ENCODE measurements at regions not wholly inside any gene's neighbourhood (a gene's known extent, or its start where the extent isn't known, plus 50 kb on each side); places are given as distances from the start of the nearest gene placed in this dataset.

GRCh38 chr5:3145641-3146040 lies 394.2 kb upstream of the IRX2 start:
- H3K4me3 ChIP-seq (replicated peaks in 1 of 2; ENCODE audit: low read depth in 2 of 2, low read length in 2 of 2) = no peak overlapping the region
- no peak for DNase-seq (ENCODE audit: low read depth in 2 of 2)
- no peak for TF ChIP-seq CTCF (IDR thresholded peaks at IDR 0.05; ENCODE audit: low read depth, low read length)

- TF ChIP-seq CTCF (IDR thresholded peaks at IDR 0.05; ENCODE audit: low read depth, low read length) = no peak
- no peak for DNase-seq (ENCODE audit: low read depth in 2 of 2)
- no peak overlapping the region for H3K4me3 ChIP-seq (replicated peaks in 1 of 2; ENCODE audit: low read depth in 2 of 2, low read length in 2 of 2)
Measured at GRCh38 chr5:3143382-3143781, 391.9 kb upstream of the IRX2 start.

- no peak overlapping the region for H3K4me3 ChIP-seq (replicated peaks in 1 of 2; ENCODE audit: low read depth in 2 of 2, low read length in 2 of 2)
- no peak for TF ChIP-seq CTCF (IDR thresholded peaks at IDR 0.05; ENCODE audit: low read depth, low read length)
- DNase-seq (ENCODE audit: low read depth in 2 of 2) = no peak
Measured at GRCh38 chr5:3142261-3143027, 391.0 kb upstream of the IRX2 start.

- TF ChIP-seq CTCF (IDR thresholded peaks at IDR 0.05; ENCODE audit: low read depth, low read length) = no peak
- no peak for DNase-seq (ENCODE audit: low read depth in 2 of 2)
- H3K4me3 ChIP-seq (replicated peaks in 1 of 2; ENCODE audit: low read depth in 2 of 2, low read length in 2 of 2) = no peak overlapping the region
Measured at GRCh38 chr5:3140117-3140516, 388.6 kb upstream of the IRX2 start.

GRCh38 chr5:3139499-3139931 lies 388.0 kb upstream of the IRX2 start:
- no peak overlapping the region for H3K4me3 ChIP-seq (replicated peaks in 1 of 2; ENCODE audit: low read depth in 2 of 2, low read length in 2 of 2)
- no peak for TF ChIP-seq CTCF (IDR thresholded peaks at IDR 0.05; ENCODE audit: low read depth, low read length)
- DNase-seq (ENCODE audit: low read depth in 2 of 2) = no peak

- no peak for TF ChIP-seq CTCF (IDR thresholded peaks at IDR 0.05; ENCODE audit: low read depth, low read length)
Measured at GRCh38 chr5:3131161-3131560, 379.7 kb upstream of the IRX2 start.

GRCh38 chr5:3129252-3129651 lies 377.8 kb upstream of the IRX2 start:
- H3K4me3 ChIP-seq (replicated peaks in 1 of 2; ENCODE audit: low read depth in 2 of 2, low read length in 2 of 2) = no peak overlapping the region
- no peak for TF ChIP-seq CTCF (IDR thresholded peaks at IDR 0.05; ENCODE audit: low read depth, low read length)
- DNase-seq (ENCODE audit: low read depth in 2 of 2) = no peak

More at GRCh38 chr5:3131161-3131560, 379.7 kb upstream of the IRX2 start:
- DNase-seq (ENCODE audit: low read depth in 2 of 2) = no peak
- no peak overlapping the region for H3K4me3 ChIP-seq (replicated peaks in 1 of 2; ENCODE audit: low read depth in 2 of 2, low read length in 2 of 2)

Measured in cardiac fibroblast (primary cell).